IPS-11a (cell line): ENCODE measurements at regions not wholly inside any gene's neighbourhood (a gene's known extent, or its start where the extent isn't known, plus 50 kb on each side); places are given as distances from the start of the nearest gene placed in this dataset.
"Not testable (repeated sequence)": the region's sequence is repeated elsewhere in the genome, so short reads cannot be mapped to it uniquely, and the experiment has no call there.

ENCODE experiments used
- H3K4me3 ChIP-seq: one replicate; pipeline ENCODE4 v1.5.1; 2013; ENCODE audit warnings: low read depth, low read length, control low read depth

GRCh38 chrX:960821-961220 lies 251.6 kb downstream of the CRLF2 start:
- no peak overlapping the region for H3K4me3 ChIP-seq

- no peak overlapping the region for H3K4me3 ChIP-seq
Measured at GRCh38 chrX:959595-959994, 252.9 kb downstream of the CRLF2 start.

DNA sequence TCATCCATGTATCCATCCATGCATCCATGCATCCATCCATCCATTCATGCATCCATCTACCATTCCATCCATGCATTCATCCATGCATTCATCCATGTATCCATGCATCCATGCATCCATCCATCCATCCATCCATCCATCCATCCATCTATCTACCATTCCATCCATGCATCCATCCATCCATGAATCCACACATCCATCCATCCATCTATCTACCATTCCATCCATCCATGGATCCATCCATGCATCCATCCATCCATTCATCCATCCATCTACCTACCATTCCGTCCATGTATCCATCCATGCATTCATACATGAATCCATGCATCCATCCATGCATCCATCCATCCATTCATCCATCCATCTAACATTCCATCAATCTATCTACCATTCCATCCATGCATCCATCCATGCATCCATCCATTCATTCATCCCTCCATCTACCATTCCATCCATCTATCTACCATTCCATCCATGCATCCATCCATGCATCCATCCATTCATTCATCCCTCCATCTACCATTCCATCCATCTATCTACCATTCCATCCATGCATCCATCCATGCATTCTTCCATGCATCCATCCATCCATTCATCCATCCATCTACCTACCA lies 257.2 kb downstream of the CRLF2 start:
- H3K4me3 ChIP-seq: not testable (repeated sequence)

DNA sequence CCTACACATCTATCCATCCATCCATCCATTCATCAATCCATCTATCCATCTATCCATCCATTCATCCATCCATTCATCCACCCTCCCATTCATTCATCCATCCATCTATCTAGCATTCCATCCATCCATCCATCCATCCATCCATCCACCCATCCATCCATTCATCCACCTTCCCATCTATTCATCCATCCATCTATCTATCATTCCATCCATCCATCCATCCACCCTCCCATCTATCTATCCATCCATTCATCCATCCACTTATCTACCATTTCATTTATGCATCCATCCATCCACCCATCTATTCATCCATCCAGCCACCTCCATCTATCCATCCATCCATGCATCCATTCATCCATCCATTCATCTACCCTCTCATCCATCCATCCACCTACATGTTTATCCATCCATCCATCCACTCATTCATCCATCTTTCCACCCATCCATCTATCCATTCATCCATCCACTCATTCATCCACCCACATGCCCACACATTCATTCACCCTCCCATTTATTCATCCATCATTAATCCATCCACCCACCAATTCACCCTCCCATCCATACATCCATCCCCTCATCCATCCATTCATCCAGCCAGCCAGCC lies 258.5 kb downstream of the CRLF2 start:
- no peak overlapping the region for H3K4me3 ChIP-seq

DNA sequence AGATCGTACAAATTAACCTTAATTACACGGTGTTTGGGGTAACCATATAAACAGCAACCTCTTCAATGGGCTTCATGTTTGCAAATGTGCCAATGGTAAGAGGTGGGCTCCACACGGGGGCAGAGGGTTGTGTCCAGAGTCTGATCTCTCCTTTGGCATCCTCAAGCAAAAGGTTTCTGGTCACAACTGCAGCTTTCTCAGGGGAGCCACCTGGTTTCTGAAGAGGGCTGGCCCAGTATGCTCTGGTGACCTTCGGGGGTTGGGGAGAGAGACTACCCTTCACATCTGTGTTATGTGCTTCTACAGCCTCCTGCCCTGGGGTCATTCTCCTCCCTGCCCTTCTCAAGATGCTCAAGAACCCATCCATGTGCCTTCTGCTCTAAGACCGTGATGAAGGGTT lies 259.6 kb downstream of the CRLF2 start:
- H3K4me3 ChIP-seq: no peak overlapping the region

GRCh38 chrX:947262-947661 lies 265.2 kb downstream of the CRLF2 start:
- not testable (repeated sequence) for H3K4me3 ChIP-seq

- H3K4me3 ChIP-seq: no peak overlapping the region
Measured at GRCh38 chrX:943035-943434, 269.4 kb downstream of the CRLF2 start.

GRCh38 chrX:940691-941090 lies 271.8 kb downstream of the CRLF2 start:
- no peak overlapping the region for H3K4me3 ChIP-seq

- H3K4me3 ChIP-seq: no peak overlapping the region
Measured at GRCh38 chrX:936979-937769, 275.3 kb downstream of the CRLF2 start.

DNA sequence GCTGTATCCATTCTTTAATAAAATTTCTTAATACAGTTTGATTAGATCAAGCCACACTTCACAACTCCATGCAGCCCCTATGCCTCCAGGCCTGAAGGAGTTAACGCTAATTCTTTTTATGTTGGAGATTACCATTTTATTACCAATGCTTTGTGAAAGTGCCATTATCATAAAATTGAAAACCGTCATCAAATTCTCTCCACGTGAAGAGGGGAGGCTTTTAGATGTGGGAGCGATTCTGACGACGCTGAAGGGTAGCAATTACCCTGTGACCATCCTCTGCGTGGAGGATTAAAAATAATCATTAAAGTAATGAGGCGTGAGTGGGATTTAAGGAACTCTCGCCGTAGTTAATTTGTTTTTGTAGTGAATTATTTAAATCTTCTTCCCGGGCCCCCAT lies 278.8 kb downstream of the CRLF2 start:
- no peak overlapping the region for H3K4me3 ChIP-seq

DNA sequence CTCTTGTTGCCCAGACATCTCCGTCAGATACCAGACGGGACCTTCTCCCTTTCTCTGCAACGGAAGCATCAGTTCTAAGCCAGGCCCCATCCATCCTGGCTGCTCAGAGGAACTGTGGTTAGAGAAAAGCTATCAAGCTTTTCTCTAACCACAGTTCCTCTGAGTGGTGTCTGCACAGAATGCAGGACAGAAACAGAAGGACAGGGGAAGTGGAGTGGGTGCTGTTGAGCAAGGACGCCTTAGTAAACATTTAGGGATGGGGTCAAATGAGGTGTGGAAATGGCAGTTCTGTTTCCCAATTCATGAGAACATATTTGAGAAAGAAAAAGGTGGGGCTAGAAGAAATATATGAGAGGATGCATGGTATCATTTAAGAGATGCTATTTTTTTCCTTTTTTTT lies 283.8 kb downstream of the CRLF2 start:
- H3K4me3 ChIP-seq: no peak overlapping the region

GRCh38 chrX:926991-927390 lies 285.5 kb downstream of the CRLF2 start:
- H3K4me3 ChIP-seq: no peak overlapping the region

DNA sequence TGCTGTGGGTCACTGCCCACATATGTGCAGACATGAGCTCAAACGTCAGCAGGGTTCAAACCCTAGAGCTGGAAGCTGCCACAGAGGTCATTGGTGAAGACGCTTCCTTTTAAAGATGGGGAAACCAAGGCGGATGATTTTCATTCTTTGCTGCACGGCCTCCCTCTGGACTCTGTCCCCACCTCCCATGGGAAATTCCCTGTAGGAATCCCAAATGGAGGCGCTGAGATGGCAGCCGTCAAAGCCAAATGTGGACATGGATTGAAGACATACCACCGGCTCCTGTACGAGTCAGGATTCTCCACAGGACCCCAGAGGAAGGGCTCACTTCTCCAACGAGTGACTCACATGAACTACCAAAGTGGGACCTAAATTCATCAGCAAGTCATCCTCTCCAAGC lies 286.4 kb downstream of the CRLF2 start:
- no peak overlapping the region for H3K4me3 ChIP-seq

DNA sequence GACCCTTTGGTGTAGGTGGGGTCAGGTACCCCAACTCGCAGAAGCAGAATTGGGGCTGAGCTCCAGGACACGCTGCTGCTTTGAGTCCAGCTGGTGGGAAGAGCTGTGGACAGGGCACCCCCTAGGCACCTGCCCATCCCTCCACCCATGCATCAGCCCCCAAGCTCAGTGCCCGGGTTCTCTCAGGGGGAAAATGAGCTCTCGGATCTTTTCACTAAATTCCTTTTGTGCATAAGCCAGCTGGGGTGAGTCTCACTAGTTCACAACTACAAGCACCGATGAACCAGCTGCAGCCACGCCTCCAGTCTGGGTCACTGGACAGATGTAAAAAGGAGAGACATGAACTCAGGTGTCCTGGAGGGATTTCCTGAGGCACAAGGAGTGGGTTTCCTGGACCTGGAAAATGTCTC lies 286.8 kb downstream of the CRLF2 start:
- no peak overlapping the region for H3K4me3 ChIP-seq

DNA sequence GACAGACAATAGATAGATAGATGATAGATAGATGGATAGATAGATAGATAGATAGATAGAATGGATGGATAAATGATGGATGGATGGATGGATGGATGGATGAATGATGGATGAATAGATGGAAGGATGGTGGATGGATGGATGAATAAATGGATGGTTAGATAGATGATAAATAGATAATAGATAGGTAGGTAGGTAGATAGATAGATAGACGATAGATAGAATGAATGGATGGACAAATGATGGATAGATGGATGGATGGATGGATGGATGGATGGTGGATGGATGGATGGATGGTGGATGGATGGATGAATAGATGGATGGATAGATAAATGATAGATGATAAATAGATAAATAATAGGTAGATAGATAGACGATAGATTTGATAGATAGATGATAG lies 287.4 kb downstream of the CRLF2 start:
- H3K4me3 ChIP-seq: no peak overlapping the region

DNA sequence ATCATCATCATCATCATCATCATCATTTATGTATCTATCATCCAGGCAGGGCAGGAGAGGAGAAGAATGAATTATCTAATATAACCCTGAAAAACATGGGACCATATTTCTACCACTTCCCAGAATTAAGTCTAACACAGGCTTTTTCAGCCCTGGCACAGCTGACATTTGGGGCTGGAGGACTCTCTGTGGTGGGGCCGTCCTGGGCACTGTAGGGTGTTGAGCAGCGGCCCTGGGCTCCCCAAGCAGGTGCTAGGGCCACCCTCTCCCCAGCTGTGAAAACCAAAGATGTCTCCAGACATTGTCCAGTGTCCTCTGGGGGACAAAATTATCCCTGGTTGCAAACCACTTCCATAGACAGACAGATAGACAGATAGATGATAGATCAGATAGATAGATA lies 288.4 kb downstream of the CRLF2 start:
- no peak overlapping the region for H3K4me3 ChIP-seq

- H3K4me3 ChIP-seq: no peak overlapping the region
Measured at GRCh38 chrX:920234-920799, 289.7 kb downstream of the SHOX start.

DNA sequence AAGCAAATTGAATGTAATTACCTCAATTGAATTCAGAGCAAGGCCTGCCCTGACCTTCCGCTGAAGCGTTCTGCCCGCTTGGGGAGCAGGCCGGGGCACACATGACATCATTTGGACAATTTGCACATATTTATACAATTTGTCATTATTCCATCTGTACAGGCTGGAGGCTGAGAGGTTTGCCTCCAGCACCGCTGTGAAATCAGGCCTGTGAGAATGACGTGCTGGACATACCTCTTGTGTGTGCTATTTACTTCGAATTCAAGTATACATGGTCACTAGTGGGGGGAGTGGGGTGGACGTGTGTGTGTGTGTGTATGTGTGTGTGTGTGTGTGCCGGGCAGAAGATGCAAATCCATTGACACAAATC lies 285.6 kb downstream of the SHOX start:
- H3K4me3 ChIP-seq: no peak overlapping the region

- no peak overlapping the region for H3K4me3 ChIP-seq
Measured at GRCh38 chrX:915427-916229, 285.0 kb downstream of the SHOX start.

DNA sequence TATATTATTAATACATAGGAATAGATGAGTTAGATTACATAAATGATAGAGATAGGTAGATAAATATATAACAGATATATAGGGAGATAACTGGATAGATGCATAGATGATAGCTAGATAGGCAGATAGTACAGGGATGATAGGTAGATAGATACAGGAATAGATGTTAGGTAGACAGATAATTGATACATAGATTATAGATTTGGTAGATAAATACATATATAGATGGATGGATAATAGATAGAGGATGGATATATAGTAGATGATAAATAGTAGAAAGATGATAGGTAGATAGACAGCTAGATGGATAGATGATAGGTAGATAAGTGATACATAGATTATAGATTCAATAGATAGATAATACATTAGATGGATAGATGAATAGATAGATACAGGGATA lies 283.6 kb downstream of the SHOX start:
- no peak overlapping the region for H3K4me3 ChIP-seq

DNA sequence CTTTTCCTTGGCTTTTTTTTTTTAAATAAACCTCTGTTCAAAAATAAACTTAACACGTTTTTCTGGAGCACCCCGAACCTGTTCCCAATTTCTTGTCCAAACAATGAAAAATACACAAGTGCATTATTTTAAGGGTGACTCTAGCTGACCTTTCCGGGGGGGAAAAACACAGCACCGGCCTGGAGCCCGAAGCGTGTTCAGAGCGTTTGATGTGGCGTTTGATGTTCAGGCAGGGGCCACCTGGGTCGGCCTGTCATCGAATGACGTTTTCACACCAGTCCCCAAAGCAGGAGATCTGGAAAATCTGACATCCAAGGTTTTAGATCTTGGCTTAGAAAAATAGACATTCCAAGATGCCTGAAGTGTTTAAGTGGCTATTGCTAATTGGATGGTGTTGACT lies 282.1 kb downstream of the SHOX start:
- no peak overlapping the region for H3K4me3 ChIP-seq
